ENCODE measurements at regions not wholly inside any gene's neighbourhood (a gene's known extent, or its start where the extent isn't known, plus 50 kb on each side); places are given as distances from the start of the nearest gene placed in this dataset.

GRCh38 chr11:15828215-15828853 is 528.0 kb downstream of the SOX6 start:
- H3K27me3 Mint-ChIP-seq, result peaks cover 9% of the 10 kb centered on the region
- no peak overlapping the region for H3K4me3 Mint-ChIP-seq
- no peak overlapping the region for H3K27ac Mint-ChIP-seq
- no peak for DNase-seq (ENCODE audit: extremely low spot score, unreplicated experiment)
- no peaks in the 10 kb centered on the region for H3K9me3 Mint-ChIP-seq
- no peaks in the 10 kb centered on the region for H3K36me3 Mint-ChIP-seq
- TF ChIP-seq CTCF (conservative IDR thresholded peaks at IDR 0.05), result no peak
- H3K4me1 Mint-ChIP-seq (ENCODE audit: unreplicated experiment), result peaks cover 39% of the 10 kb centered on the region

GRCh38 chr11:15829312-15829711 is 527.0 kb downstream of the SOX6 start:
- Mint-ChIP-seq H3K4me3 (no peak overlapping the region), H3K27ac (no peak overlapping the region), H3K36me3 (no peaks in the 10 kb centered on the region), H3K9me3 (no peaks in the 10 kb centered on the region), H3K27me3 (peaks cover 9% of the 10 kb centered on the region), H3K4me1 (ENCODE audit: unreplicated experiment) (peaks cover 39% of the 10 kb centered on the region)
- DNase-seq (ENCODE audit: extremely low spot score, unreplicated experiment), result no peak
- TF ChIP-seq CTCF (conservative IDR thresholded peaks at IDR 0.05), result no peak

GRCh38 chr11:15830741-15831428 is 525.5 kb downstream of the SOX6 start:
- H3K36me3 Mint-ChIP-seq, result no peaks in the 10 kb centered on the region
- no peak for DNase-seq (ENCODE audit: extremely low spot score, unreplicated experiment)
- H3K4me3 Mint-ChIP-seq, result no peak overlapping the region
- TF ChIP-seq CTCF (conservative IDR thresholded peaks at IDR 0.05), result no peak
- no peak overlapping the region for H3K27ac Mint-ChIP-seq
- peaks cover 36% of the 10 kb centered on the region for H3K4me1 Mint-ChIP-seq (ENCODE audit: unreplicated experiment)
- H3K27me3 Mint-ChIP-seq, result peaks cover 9% of the 10 kb centered on the region
- H3K9me3 Mint-ChIP-seq, result no peaks in the 10 kb centered on the region

GRCh38 chr11:15835788-15836411 is 520.4 kb downstream of the SOX6 start:
- no peak overlapping the region for H3K27ac Mint-ChIP-seq
- DNase-seq (ENCODE audit: extremely low spot score, unreplicated experiment), result no peak
- peaks cover 3% of the 10 kb centered on the region for H3K27me3 Mint-ChIP-seq
- H3K4me1 Mint-ChIP-seq (ENCODE audit: unreplicated experiment), result peaks cover 8% of the 10 kb centered on the region
- H3K36me3 Mint-ChIP-seq, result no peaks in the 10 kb centered on the region
- no peak overlapping the region for H3K4me3 Mint-ChIP-seq
- TF ChIP-seq CTCF (conservative IDR thresholded peaks at IDR 0.05), result no peak
- H3K9me3 Mint-ChIP-seq, result no peaks in the 10 kb centered on the region

- H3K9me3 Mint-ChIP-seq, result no peaks in the 10 kb centered on the region
- no peak for TF ChIP-seq CTCF (conservative IDR thresholded peaks at IDR 0.05)
- no peak overlapping the region for H3K27ac Mint-ChIP-seq
- H3K4me3 Mint-ChIP-seq, result no peak overlapping the region
- H3K27me3 Mint-ChIP-seq, result no peaks in the 10 kb centered on the region
- no peaks in the 10 kb centered on the region for H3K36me3 Mint-ChIP-seq
- DNase-seq (ENCODE audit: extremely low spot score, unreplicated experiment), result no peak
- peaks cover 7% of the 10 kb centered on the region for H3K4me1 Mint-ChIP-seq (ENCODE audit: unreplicated experiment)
Observed at GRCh38 chr11:15836795-15837194, 519.6 kb downstream of the SOX6 start.

Data from type B pancreatic cell (in vitro differentiated cells).